GM10266 (cell line): ENCODE measurements at regions not wholly inside any gene's neighbourhood (a gene's known extent, or its start where the extent isn't known, plus 50 kb on each side); places are given as distances from the start of the nearest gene placed in this dataset.

Experiments
- DNase-seq: peaks from one replicate; pipeline ENCODE4 v3.0.0; 2012; ENCODE audit errors: extremely low spot score
- TF ChIP-seq, protein P1 (sequence below): IDR thresholded peaks from 2 replicates; pipeline ENCODE4 v1.5.1; 2012; ENCODE audit warnings: mild to moderate bottlenecking, low read depth; ENCODE audit not compliant: control insufficient read depth, insufficient read depth; ENCODE audit errors: missing control alignments

DNA sequence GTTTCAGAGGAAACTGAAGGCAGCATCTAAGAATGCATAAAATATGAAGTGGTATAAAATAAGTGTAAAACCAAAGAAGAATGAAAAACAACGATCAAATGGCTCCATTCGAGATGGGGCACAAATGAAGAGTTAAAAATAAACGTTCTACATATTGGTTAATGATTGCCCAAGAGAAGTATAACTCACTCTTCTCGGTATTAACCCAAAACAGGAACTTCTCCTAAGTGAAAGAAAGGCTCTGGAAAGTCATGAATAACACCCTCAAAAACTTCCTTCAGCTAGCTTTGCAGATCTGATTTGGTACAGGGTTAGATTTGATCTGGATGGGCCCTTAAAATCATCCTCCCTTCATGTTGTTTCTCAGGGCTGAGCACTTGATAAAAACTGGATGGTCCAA, 94.3 kb upstream of the ADO start:
- DNase-seq, result no peak
- TF ChIP-seq, protein P1, sequence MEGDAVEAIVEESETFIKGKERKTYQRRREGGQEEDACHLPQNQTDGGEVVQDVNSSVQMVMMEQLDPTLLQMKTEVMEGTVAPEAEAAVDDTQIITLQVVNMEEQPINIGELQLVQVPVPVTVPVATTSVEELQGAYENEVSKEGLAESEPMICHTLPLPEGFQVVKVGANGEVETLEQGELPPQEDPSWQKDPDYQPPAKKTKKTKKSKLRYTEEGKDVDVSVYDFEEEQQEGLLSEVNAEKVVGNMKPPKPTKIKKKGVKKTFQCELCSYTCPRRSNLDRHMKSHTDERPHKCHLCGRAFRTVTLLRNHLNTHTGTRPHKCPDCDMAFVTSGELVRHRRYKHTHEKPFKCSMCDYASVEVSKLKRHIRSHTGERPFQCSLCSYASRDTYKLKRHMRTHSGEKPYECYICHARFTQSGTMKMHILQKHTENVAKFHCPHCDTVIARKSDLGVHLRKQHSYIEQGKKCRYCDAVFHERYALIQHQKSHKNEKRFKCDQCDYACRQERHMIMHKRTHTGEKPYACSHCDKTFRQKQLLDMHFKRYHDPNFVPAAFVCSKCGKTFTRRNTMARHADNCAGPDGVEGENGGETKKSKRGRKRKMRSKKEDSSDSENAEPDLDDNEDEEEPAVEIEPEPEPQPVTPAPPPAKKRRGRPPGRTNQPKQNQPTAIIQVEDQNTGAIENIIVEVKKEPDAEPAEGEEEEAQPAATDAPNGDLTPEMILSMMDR, result no peak

DNA sequence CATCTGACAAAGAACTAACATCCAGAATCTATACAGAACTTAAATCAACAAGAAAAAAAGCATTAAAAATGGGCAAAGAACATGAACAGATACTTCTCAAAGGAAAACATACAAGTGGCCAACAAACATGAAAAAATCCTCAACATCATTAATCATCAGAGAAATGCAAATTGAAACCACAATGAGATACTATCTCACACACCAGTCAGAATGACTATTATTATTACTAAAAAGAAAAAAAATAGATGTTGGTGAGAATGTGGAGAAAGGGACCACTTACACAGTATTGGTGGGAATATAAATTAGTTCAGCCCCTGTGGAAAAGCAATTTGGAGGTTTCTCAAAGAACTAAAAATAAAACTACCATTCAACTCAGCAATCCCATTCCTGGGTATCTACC, 89.1 kb upstream of the ADO start:
- no peak for DNase-seq
- TF ChIP-seq, protein P1, result no peak

DNA sequence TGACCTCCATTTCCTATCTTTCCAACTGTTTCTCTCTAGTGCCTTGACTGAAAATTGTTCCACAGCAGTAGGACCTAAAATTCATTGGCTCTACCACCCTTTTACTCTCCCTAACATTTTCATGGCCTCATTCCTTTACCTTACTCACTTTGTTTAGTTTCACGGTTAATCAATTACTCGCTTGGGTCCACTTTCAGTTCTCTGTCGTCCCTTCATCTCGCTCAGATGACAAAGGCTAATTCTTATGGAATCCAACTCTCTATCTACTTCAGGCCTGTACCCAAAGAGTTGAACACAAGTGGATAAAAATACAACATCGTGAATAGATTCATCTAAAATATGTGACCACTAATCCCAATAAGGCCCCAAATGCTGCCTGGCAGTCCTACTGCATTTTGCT, 85.9 kb upstream of the ADO start:
- TF ChIP-seq, protein P1, result no peak
- DNase-seq, result no peak

DNA sequence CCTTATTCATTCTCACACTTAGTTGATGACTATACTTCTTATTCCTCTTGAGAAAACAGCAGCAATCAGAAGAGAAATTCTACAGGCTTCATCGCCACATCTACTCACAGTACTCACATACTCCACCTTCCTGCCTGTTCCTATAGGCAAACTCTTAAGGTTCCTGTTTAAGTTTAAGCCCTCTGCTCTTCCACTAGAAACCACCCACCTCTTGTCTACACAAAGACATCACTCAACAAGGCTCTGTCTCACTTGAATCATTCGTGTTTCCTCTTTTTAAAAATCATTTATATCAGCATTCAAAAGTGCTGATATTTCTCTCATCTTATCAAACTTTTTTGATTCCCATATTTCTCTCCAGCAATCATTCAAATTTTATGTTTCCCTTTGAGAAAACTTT, 85.5 kb upstream of the ADO start:
- no peak for DNase-seq

DNA sequence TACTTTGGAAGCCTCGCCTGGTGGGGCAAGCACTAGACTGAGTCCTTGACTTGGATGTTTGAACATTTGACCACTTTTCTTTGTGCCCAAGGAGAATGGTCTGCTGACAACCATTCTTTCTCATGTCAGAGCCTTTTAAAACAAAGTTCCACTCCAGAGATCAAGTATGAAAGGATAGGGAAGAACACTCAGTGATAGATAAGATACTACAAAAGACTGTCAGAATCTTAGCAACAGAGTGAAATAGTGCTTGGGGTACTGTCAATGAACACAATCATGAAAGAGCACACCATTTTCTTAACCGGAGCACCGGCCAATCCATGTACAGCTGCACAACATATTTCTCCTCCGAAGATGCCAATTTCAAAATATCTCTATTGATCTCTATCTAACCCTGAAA, 82.8 kb upstream of the ADO start:
- TF ChIP-seq, protein P1, result no peak
- no peak for DNase-seq

More for the DNA sequence above, 85.5 kb upstream of the ADO start:
- TF ChIP-seq, protein P1, result no peak

DNA sequence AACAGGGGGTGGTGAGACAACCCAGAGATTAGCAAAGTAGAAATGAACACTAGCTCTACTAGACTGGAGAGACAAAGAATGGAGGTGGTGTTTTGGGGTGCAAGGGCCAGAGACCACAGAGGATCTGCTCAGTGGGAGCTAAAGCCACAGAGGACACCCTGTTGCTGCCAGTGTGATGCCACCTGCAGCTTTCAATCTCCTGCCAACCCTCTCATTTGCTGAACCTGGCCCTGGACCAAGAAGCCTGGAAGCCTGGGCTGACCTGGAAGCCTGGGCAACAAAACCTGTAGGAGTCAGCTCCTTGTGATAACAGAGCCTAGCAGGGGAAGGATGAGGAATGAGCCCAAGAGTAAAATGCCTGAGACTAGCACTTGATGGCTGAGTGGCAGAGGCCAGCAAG, 81.1 kb upstream of the ADO start:
- TF ChIP-seq, protein P1, result no peak
- DNase-seq, result no peak

DNA sequence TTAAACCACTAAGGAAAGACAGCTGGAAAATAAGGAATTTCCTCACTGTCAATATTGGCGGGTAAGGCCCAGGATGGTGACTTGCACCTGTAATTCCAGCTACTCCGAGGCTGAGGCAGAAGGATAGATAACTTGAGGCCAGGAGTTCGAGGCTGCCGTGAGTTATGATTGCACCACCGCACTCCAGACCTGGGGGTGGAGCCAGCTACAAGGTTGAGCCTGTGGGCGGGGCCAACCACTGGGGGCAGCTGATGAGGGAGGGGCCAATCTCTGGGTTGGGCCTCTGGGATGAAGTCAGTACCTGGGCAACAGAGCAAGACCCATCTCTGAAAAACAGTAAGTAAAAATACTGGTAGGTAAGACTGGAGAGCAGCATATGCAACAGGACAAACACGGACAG, 80.1 kb upstream of the ADO start:
- DNase-seq, result no peak
- TF ChIP-seq, protein P1, result no peak
